ENCODE measurements at regions not wholly inside any gene's neighbourhood (a gene's known extent, or its start where the extent isn't known, plus 50 kb on each side); places are given as distances from the start of the nearest gene placed in this dataset.
"Not testable (repeated sequence)": the region's sequence is repeated elsewhere in the genome, so short reads cannot be mapped to it uniquely, and the experiment has no call there.

GRCh38 chr5:173680660-173681242 is 64.3 kb upstream of the BOD1 start:
- POLR2A ChIA-PET: no interaction called here
- Histone ChIP-seq H3K36me3 (ENCODE audit: control insufficient read depth in 2 of 2, insufficient read depth in 1 of 2, low read length in 2 of 2) (no peaks in the 10 kb centered on the region), H3K27ac (ENCODE audit: extremely low read depth, low read depth, low read length) (no peak overlapping the region), H3K4me1 (ENCODE audit: control insufficient read depth, insufficient read depth, low read length) (no peaks in the 10 kb centered on the region), H3K9me3 (ENCODE audit: control insufficient read depth, insufficient read depth, low read depth, low read length) (no peaks in the 10 kb centered on the region), H3K4me3 (ENCODE audit: low read depth, low read length) (no peak overlapping the region)
- CTCF ChIA-PET: interaction anchor here (1.1 kb wide), 1 partner anchor 51 kb away, joined by 3 read pairs; no protein-coding TSS in a partner anchor
- no peak for TF ChIP-seq ZNF350 (tag by site-specific recombination; IDR thresholded peaks at IDR 0.05)
- no peak for TF ChIP-seq ZNF596 (tag by site-specific recombination; IDR thresholded peaks at IDR 0.05)
- no peak for TF ChIP-seq KLF8 (tag by site-specific recombination; IDR thresholded peaks at IDR 0.05)

GRCh38 chr5:173682313-173682712 is 65.9 kb upstream of the BOD1 start:
- ChIA-PET CTCF (no interaction called here), POLR2A (no interaction called here)
- Histone ChIP-seq H3K27ac (ENCODE audit: extremely low read depth, low read depth, low read length) (no peak overlapping the region), H3K4me3 (ENCODE audit: low read depth, low read length) (no peak overlapping the region), H3K9me3 (ENCODE audit: control insufficient read depth, insufficient read depth, low read depth, low read length) (no peaks in the 10 kb centered on the region), H3K36me3 (ENCODE audit: control insufficient read depth in 2 of 2, insufficient read depth in 1 of 2, low read length in 2 of 2) (no peaks in the 10 kb centered on the region), H3K4me1 (ENCODE audit: control insufficient read depth, insufficient read depth, low read length) (no peaks in the 10 kb centered on the region)
- TF ChIP-seq YY1 (tag by site-specific recombination; IDR thresholded peaks at IDR 0.05) (no peak), ZBTB48 (tag by site-specific recombination; IDR thresholded peaks at IDR 0.05) (no peak), ZNF16 (tag by site-specific recombination; IDR thresholded peaks at IDR 0.05; ENCODE audit: low read depth) (no peak), ZNF354C (tag by site-specific recombination; IDR thresholded peaks at IDR 0.05; ENCODE audit: borderline replicate concordance, low read depth) (no peak), ZNF37A (tag by site-specific recombination; IDR thresholded peaks at IDR 0.05) (no peak)

- H3K4me1 ChIP-seq (ENCODE audit: control insufficient read depth, insufficient read depth, low read length); H3K27ac ChIP-seq (ENCODE audit: extremely low read depth, low read depth, low read length); H3K4me3 ChIP-seq (ENCODE audit: low read depth, low read length); POLR2A ChIA-PET; CTCF ChIA-PET; H3K9me3 ChIP-seq (ENCODE audit: control insufficient read depth, insufficient read depth, low read depth, low read length); H3K36me3 ChIP-seq (ENCODE audit: control insufficient read depth in 2 of 2, insufficient read depth in 1 of 2, low read length in 2 of 2): not testable (repeated sequence)
Measured at GRCh38 chr5:173684535-173684934, 68.1 kb upstream of the BOD1 start.

GRCh38 chr5:173686950-173687349 is 70.5 kb upstream of the BOD1 start:
- H3K4me3 ChIP-seq (ENCODE audit: low read depth, low read length): no peak overlapping the region
- H3K27ac ChIP-seq (ENCODE audit: extremely low read depth, low read depth, low read length): no peak overlapping the region
- H3K36me3 ChIP-seq (ENCODE audit: control insufficient read depth in 2 of 2, insufficient read depth in 1 of 2, low read length in 2 of 2): no peaks in the 10 kb centered on the region
- ChIA-PET CTCF (no interaction called here), POLR2A (interaction anchor here (0.7 kb wide), 1 partner anchor 204 kb away, joined by 3 read pairs; no protein-coding TSS in a partner anchor)
- no peaks in the 10 kb centered on the region for H3K4me1 ChIP-seq (ENCODE audit: control insufficient read depth, insufficient read depth, low read length)
- H3K9me3 ChIP-seq (ENCODE audit: control insufficient read depth, insufficient read depth, low read depth, low read length): no peaks in the 10 kb centered on the region
- TF ChIP-seq EGR2 (tag by site-specific recombination; IDR thresholded peaks at IDR 0.05; ENCODE audit: low read depth) (no peak), ZNF664 (tag by site-specific recombination; IDR thresholded peaks at IDR 0.05) (no peak), ZBTB17 (tag by site-specific recombination; IDR thresholded peaks at IDR 0.05) (no peak), ZNF423 (tag by site-specific recombination; IDR thresholded peaks at IDR 0.05) (no peak), KLF9 (tag by site-specific recombination; IDR thresholded peaks at IDR 0.05; ENCODE audit: low read depth) (no peak), ZSCAN30 (tag by site-specific recombination; IDR thresholded peaks at IDR 0.05) (no peak), ZNF670 (tag by site-specific recombination; IDR thresholded peaks at IDR 0.05; ENCODE audit: low read depth) (no peak), ZBTB8A (tag by site-specific recombination; IDR thresholded peaks at IDR 0.05) (no peak), TSHZ1 (tag by site-specific recombination; IDR thresholded peaks at IDR 0.05; ENCODE audit: borderline replicate concordance) (no peak), ZNF626 (tag by site-specific recombination; IDR thresholded peaks at IDR 0.05) (no peak), ZNF704 (tag by site-specific recombination; IDR thresholded peaks at IDR 0.05) (no peak), ZNF274 (IDR thresholded peaks at IDR 0.05; ENCODE audit: low read length) (no peak), ZNF274 (tag by site-specific recombination; IDR thresholded peaks at IDR 0.05; ENCODE audit: borderline replicate concordance) (no peak), PRDM1 (tag by site-specific recombination; IDR thresholded peaks at IDR 0.05) (no peak), ZNF211 (tag by site-specific recombination; IDR thresholded peaks at IDR 0.05; ENCODE audit: low read depth) (no peak), ZNF785 (tag by site-specific recombination; IDR thresholded peaks at IDR 0.05) (no peak), OSR2 (tag by site-specific recombination; IDR thresholded peaks at IDR 0.05) (no peak), GLIS2 (tag by site-specific recombination; IDR thresholded peaks at IDR 0.05) (no peak), ZNF48 (tag by site-specific recombination; IDR thresholded peaks at IDR 0.05) (no peak)

All from HEK293 (cell line).